ENCODE measurements at regions not wholly inside any gene's neighbourhood (a gene's known extent, or its start where the extent isn't known, plus 50 kb on each side); places are given as distances from the start of the nearest gene placed in this dataset.

GRCh38 chr5:117261948-117262571 is 687.4 kb upstream of the SEMA6A start:
- TF ChIP-seq YY1 (IDR thresholded peaks at IDR 0.05; ENCODE audit: insufficient read depth, insufficient read length) (no peak), ZNF274 (IDR thresholded peaks at IDR 0.05; ENCODE audit: low read depth, low read length) (no peak), SUZ12 (IDR thresholded peaks at IDR 0.05; ENCODE audit: extremely low read depth, insufficient read depth, insufficient read length) (no peak)

Measured in NT2/D1 (cell line).